ENCODE measurements at regions not wholly inside any gene's neighbourhood (a gene's known extent, or its start where the extent isn't known, plus 50 kb on each side); places are given as distances from the start of the nearest gene placed in this dataset.
"Not testable (repeated sequence)": the region's sequence is repeated elsewhere in the genome, so short reads cannot be mapped to it uniquely, and the experiment has no call there.

DNA sequence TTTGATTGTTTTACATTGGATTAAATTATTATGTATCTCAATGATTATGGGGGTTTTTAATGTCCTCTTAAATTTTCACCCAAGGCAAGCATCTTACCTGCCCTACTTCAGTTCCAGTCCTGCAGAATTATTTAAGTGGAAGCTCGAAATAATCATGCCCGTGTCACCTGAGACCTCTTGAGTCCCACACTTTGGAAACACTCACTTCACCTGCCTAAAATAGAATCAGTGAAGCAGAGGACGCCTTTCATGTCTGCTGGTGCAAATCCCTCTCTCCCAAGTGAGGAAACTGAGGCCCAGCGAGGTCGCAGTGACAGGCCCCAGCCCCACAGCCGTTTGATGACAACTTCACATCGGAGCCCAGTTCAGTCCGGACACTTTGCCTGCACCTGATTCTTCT, 284.6 kb downstream of the C16orf95 start:
- no peak for DNase-seq (ENCODE audit: low read depth in 2 of 2)

DNA sequence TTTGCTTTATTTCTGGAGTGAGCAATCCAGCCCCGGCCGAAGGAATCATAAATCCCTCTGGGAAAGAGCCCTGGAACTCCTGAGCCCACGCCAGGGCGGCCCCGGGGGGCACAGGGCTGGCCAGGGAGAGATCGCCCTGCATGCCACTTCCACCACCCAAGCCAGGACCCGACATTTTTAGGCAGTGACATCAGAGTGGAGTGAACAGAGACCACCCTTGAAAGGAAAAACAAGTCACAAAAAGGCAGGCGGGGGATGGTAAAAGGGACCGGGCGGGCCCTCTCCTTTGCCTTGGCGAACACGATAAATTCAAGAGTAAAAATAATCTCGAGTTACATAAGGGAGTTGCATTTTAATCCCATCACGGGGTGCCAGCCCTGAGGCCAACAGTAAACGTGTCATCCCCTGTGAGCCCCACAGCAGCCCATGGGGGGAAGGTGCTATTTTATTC, 284.1 kb downstream of the C16orf95 start:
- DNase-seq (ENCODE audit: low read depth in 2 of 2): no peak

- no peak for DNase-seq (ENCODE audit: low read depth in 2 of 2)
Observed at GRCh38 chr16:87033541-87034300, 283.5 kb downstream of the C16orf95 start.

DNA sequence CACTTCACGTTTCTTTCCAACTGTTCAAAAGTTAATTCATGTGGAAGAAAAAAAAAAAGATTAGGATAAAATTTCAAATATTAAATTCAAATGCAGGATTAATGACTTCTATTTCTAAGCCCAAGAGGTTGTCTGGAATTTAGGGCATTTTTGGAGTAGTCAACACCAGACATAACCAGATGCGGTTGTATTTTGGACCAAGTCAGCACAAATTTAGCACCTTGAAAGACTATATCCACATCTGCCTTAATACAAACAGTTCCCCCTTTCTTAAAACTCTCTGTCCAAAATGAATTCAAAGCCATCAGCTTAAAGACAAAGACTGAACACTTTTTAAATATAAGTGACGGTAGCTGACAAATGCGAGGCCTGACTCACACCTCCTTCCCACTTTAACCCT, 282.9 kb downstream of the C16orf95 start:
- DNase-seq (ENCODE audit: low read depth in 2 of 2): no peak

DNA sequence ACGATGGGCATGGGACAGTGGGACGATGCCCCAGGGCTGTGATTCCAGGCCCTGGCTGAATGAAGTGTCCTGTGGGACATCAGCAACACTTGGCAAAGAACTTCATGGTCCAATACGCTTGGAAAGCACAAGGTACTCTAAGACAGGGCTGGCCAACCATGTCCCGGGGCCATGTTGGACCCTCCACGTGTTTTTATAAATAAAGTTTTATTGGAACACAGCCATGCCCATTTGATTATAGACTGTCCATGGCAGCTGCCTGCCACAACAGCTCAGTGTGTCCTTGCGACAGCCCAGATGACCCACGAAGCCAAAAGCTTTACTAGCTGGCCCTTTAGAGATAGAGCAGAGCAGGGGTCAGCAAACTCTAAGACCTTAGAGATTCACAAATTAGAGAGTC, 282.1 kb downstream of the C16orf95 start:
- no peak for DNase-seq (ENCODE audit: low read depth in 2 of 2)

- no peak for DNase-seq (ENCODE audit: low read depth in 2 of 2)
Observed at GRCh38 chr16:87037012-87037411, 280.2 kb downstream of the C16orf95 start.

GRCh38 chr16:87038528-87038927, 278.7 kb downstream of the C16orf95 start:
- DNase-seq (ENCODE audit: low read depth in 2 of 2): not testable (repeated sequence)

- no peak for DNase-seq (ENCODE audit: low read depth in 2 of 2)
Observed at GRCh38 chr16:87040169-87041117, 276.7 kb downstream of the C16orf95 start.

DNA sequence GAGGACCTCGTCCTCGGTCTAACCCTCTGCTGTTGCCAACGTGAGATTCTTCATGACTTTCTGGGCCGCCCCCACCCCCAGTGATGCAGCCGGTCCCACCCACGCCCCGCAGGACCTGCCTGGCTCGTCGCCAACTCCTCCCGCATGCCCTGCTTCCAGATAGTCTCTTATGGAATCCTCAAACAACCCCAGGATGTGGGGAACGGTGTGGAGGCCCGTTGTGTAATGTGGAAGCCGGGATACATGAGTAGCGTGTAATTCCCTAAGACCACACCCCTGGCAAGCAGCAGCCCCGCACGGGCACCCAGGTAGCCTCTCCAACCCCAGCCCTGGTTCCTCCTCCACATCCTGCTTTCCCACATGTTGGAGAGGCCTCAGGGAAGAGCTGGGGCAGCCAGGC, 275.9 kb downstream of the C16orf95 start:
- no peak for DNase-seq (ENCODE audit: low read depth in 2 of 2)

DNA sequence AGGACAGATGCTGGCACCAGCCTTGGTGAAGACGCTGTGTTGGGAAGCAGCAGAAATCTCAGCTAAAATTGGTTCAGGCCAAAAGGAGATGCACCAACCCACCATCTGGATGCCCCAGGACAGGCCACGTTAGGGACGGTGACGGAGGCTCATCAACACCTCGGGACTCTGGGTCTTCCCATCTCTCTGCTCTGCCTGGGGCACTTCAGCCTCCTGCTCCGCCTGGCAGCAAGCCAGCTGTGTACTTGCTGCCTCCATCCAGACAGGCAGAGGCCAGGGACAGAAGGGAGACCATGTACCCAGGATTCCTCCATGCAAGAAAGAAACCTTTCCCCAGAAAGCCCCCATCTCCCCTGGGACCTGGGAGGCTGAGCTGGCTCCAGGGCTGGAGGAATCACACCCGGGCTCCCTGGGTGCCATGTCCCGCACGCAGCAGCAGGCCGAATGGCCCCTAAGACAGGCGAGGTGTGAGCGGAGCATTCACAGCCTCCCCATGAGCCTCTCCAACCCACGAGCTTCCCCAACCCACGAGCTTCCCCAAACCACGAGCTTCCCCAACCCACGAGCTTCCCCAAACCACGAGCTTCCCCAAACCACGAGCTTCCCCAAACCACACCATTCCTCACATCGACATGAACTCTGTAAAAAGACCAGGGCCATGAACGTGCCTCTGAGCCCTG, 274.5 kb downstream of the C16orf95 start:
- no peak for DNase-seq (ENCODE audit: low read depth in 2 of 2)

- no peak for DNase-seq (ENCODE audit: low read depth in 2 of 2)
Observed at GRCh38 chr16:87043231-87044031, 273.8 kb downstream of the C16orf95 start.

DNA sequence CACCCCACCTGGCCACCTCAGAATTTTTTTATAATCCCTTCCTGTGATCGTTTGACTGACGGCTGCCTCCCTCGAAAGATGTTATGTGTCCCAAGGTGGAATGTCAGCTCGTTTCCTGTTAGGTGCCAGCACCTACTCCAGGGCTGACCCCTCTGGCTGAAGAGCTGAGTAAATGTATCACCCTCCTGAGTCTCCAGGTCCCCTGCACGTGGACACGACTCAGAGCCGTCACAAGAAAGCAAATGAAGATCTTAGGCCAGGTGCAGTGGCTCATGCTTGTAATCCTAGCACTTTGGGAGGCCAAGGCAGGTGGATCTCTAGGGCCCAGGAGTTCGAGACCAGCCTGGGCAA, 273.2 kb downstream of the C16orf95 start:
- DNase-seq (ENCODE audit: low read depth in 2 of 2): no peak

- no peak for DNase-seq (ENCODE audit: low read depth in 2 of 2)
Observed at GRCh38 chr16:87044829-87045228, 272.4 kb downstream of the C16orf95 start.

GRCh38 chr16:87045466-87046216, 271.6 kb downstream of the C16orf95 start:
- no peak for DNase-seq (ENCODE audit: low read depth in 2 of 2)

- no peak for DNase-seq (ENCODE audit: low read depth in 2 of 2)
Observed at GRCh38 chr16:87046235-87046634, 271.0 kb downstream of the C16orf95 start.

GRCh38 chr16:87047221-87048037, 269.8 kb downstream of the C16orf95 start:
- no peak for DNase-seq (ENCODE audit: low read depth in 2 of 2)

- no peak for DNase-seq (ENCODE audit: low read depth in 2 of 2)
Observed at GRCh38 chr16:87048038-87048729, 269.0 kb downstream of the C16orf95 start.

- DNase-seq (ENCODE audit: low read depth in 2 of 2): no peak
Observed at GRCh38 chr16:87048730-87049115, 268.5 kb downstream of the C16orf95 start.

GRCh38 chr16:87049216-87049615, 268.0 kb downstream of the C16orf95 start:
- not testable (repeated sequence) for DNase-seq (ENCODE audit: low read depth in 2 of 2)
